ENCODE measurements at regions not wholly inside any gene's neighbourhood (a gene's known extent, or its start where the extent isn't known, plus 50 kb on each side); places are given as distances from the start of the nearest gene placed in this dataset.

GRCh38 chr5:23001120-23001519 is 148.0 kb upstream of the CDH12 start:
- Histone ChIP-seq H3K9me1 (replicated peaks; ENCODE audit: control insufficient read depth, extremely low read depth, insufficient read depth, low read length) (no peaks in the 10 kb centered on the region), H3K4me1 (ENCODE audit: control insufficient read depth, extremely low read depth, insufficient read depth, low read length) (no peaks in the 10 kb centered on the region)
- POLR2A ChIA-PET, result no interaction called here

DNA sequence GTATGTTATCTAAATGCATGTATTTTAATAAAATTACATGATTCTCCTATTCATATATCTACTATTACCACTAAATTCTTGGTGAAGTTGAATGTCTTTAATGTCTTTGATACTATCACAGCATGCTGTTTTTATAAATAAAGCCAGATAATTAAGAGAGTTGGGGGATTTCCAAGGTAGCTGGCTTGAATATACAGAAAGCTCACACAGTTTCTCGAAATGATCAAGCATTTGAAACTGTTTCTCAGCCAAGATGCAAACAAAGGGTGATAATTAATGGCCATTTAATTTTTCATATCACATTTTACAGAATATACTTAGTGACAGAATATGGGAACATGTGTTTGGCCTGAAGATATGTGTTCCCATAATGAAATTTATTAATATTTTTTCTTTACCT is 145.6 kb upstream of the CDH12 start:
- intact Hi-C loops (cut with micrococcal nuclease), result no loop called here
- H3K27me3 ChIP-seq (ENCODE audit: control insufficient read depth in 2 of 2, insufficient read depth in 2 of 2, low read length in 2 of 2), result no peaks in the 10 kb centered on the region
- no peak overlapping the region for H2AFZ ChIP-seq (ENCODE audit: low read depth, low read length)
- H3K79me2 ChIP-seq (ENCODE audit: control insufficient read depth, insufficient read depth, low read length), result no peaks in the 10 kb centered on the region
- BruUV-seq (replicated peaks), result no TSS peak
- no peaks in the 10 kb centered on the region for H3K36me3 ChIP-seq (ENCODE audit: control insufficient read depth in 2 of 2, extremely low read depth in 1 of 2, insufficient read depth in 2 of 2, low read length in 2 of 2)
- H3K4me1 ChIP-seq (ENCODE audit: control insufficient read depth, extremely low read depth, insufficient read depth, low read length), result no peaks in the 10 kb centered on the region
- TF ChIP-seq EZH2 (IDR thresholded peaks at IDR 0.05; ENCODE audit: borderline replicate concordance, low read depth, low read length, severe bottlenecking) (no peak), JUN (IDR thresholded peaks at IDR 0.05; ENCODE audit: borderline replicate concordance, insufficient read depth, insufficient read length, low read depth) (no peak), GATA2 (IDR thresholded peaks at IDR 0.05; ENCODE audit: insufficient read depth, insufficient read length, low read depth, low read length) (no peak), CTCF (IDR thresholded peaks at IDR 0.05; ENCODE audit: extremely low read depth in 1 of 2, insufficient read depth in 1 of 2, low read depth in 1 of 2, low read length in 2 of 2) (no peak), POLR2A (IDR thresholded peaks at IDR 0.05; ENCODE audit: low read depth, low read length) (no peak), POLR2AphosphoS5 (IDR thresholded peaks at IDR 0.05; ENCODE audit: insufficient read depth, low read depth, low read length) (no peak), MYC (IDR thresholded peaks at IDR 0.05; ENCODE audit: low read depth, low read length) (no peak), FOS (IDR thresholded peaks at IDR 0.05; ENCODE audit: borderline replicate concordance, insufficient read depth, low read length) (no peak)
- TF ChIP-seq, protein P1, sequence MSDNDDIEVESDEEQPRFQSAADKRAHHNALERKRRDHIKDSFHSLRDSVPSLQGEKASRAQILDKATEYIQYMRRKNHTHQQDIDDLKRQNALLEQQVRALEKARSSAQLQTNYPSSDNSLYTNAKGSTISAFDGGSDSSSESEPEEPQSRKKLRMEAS (IDR thresholded peaks at IDR 0.05; ENCODE audit: insufficient read depth, insufficient read length), result no peak
- FAIRE-seq (no peak), DNase-seq (ENCODE audit: low read depth, low spot score) (no peak)
- dilution Hi-C loops (cut with MboI; ENCODE audit: extremely low pct_ligation_motif_present, low sequenced_read_pairs), result no loop called here
- H3K9ac ChIP-seq (replicated peaks; ENCODE audit: extremely low read depth, insufficient read depth, low read length), result no peak overlapping the region
- POLR2A ChIA-PET, result no interaction called here
- H3K9me3 ChIP-seq (replicated peaks; ENCODE audit: control insufficient read depth, insufficient read depth, low read length), result no peaks in the 10 kb centered on the region
- no peaks in the 10 kb centered on the region for H4K20me1 ChIP-seq (replicated peaks; ENCODE audit: control insufficient read depth, extremely low read depth, insufficient read depth, low read length)
- CTCF ChIA-PET, result no interaction called here
- no peak overlapping the region for H3K4me2 ChIP-seq (ENCODE audit: insufficient read depth, low read length)
- H3K4me3 ChIP-seq (replicated peaks in 1 of 3; ENCODE audit: insufficient read depth in 1 of 3, low read depth in 1 of 3, low read length in 3 of 3), result no peak overlapping the region
- H3K27ac ChIP-seq (ENCODE audit: insufficient read depth, low read depth, low read length), result no peak overlapping the region
- no peaks in the 10 kb centered on the region for H3K9me1 ChIP-seq (replicated peaks; ENCODE audit: control insufficient read depth, extremely low read depth, insufficient read depth, low read length)

More at GRCh38 chr5:23001120-23001519, 148.0 kb upstream of the CDH12 start:
- no peaks in the 10 kb centered on the region for H3K9me3 ChIP-seq (replicated peaks; ENCODE audit: control insufficient read depth, insufficient read depth, low read length)
- no peak overlapping the region for H3K9ac ChIP-seq (replicated peaks; ENCODE audit: extremely low read depth, insufficient read depth, low read length)
- DNase-seq (ENCODE audit: low read depth, low spot score), result no peak
- dilution Hi-C loops (cut with MboI; ENCODE audit: extremely low pct_ligation_motif_present, low sequenced_read_pairs) (no loop called here), intact Hi-C loops (cut with micrococcal nuclease) (no loop called here)
- no peak for FAIRE-seq
- no peaks in the 10 kb centered on the region for H3K27me3 ChIP-seq (ENCODE audit: control insufficient read depth in 2 of 2, insufficient read depth in 2 of 2, low read length in 2 of 2)
- no peak overlapping the region for H3K27ac ChIP-seq (ENCODE audit: insufficient read depth, low read depth, low read length)
- H3K79me2 ChIP-seq (ENCODE audit: control insufficient read depth, insufficient read depth, low read length), result no peaks in the 10 kb centered on the region
- H2AFZ ChIP-seq (ENCODE audit: low read depth, low read length), result no peak overlapping the region
- no peaks in the 10 kb centered on the region for H3K36me3 ChIP-seq (ENCODE audit: control insufficient read depth in 2 of 2, extremely low read depth in 1 of 2, insufficient read depth in 2 of 2, low read length in 2 of 2)
- no peak overlapping the region for H3K4me3 ChIP-seq (replicated peaks in 1 of 3; ENCODE audit: insufficient read depth in 1 of 3, low read depth in 1 of 3, low read length in 3 of 3)
- TF ChIP-seq FOS (IDR thresholded peaks at IDR 0.05; ENCODE audit: borderline replicate concordance, insufficient read depth, low read length) (no peak), POLR2A (IDR thresholded peaks at IDR 0.05; ENCODE audit: low read depth, low read length) (no peak), GATA2 (IDR thresholded peaks at IDR 0.05; ENCODE audit: insufficient read depth, insufficient read length, low read depth, low read length) (no peak), JUN (IDR thresholded peaks at IDR 0.05; ENCODE audit: borderline replicate concordance, insufficient read depth, insufficient read length, low read depth) (no peak), MYC (IDR thresholded peaks at IDR 0.05; ENCODE audit: low read depth, low read length) (no peak), CTCF (IDR thresholded peaks at IDR 0.05; ENCODE audit: extremely low read depth in 1 of 2, insufficient read depth in 1 of 2, low read depth in 1 of 2, low read length in 2 of 2) (no peak)
- H3K4me2 ChIP-seq (ENCODE audit: insufficient read depth, low read length), result no peak overlapping the region
- no peaks in the 10 kb centered on the region for H4K20me1 ChIP-seq (replicated peaks; ENCODE audit: control insufficient read depth, extremely low read depth, insufficient read depth, low read length)
- CTCF ChIA-PET, result no interaction called here
- no TSS peak for BruUV-seq (replicated peaks)
